Renal cortical epithelial cell (primary cell): ENCODE measurements at regions not wholly inside any gene's neighbourhood (a gene's known extent, or its start where the extent isn't known, plus 50 kb on each side); places are given as distances from the start of the nearest gene placed in this dataset.

Source experiments
- DNase-seq: peaks from one replicate; pipeline ENCODE4 v3.0.0-alpha.2; 2011; ENCODE audit warnings: low read depth

DNA sequence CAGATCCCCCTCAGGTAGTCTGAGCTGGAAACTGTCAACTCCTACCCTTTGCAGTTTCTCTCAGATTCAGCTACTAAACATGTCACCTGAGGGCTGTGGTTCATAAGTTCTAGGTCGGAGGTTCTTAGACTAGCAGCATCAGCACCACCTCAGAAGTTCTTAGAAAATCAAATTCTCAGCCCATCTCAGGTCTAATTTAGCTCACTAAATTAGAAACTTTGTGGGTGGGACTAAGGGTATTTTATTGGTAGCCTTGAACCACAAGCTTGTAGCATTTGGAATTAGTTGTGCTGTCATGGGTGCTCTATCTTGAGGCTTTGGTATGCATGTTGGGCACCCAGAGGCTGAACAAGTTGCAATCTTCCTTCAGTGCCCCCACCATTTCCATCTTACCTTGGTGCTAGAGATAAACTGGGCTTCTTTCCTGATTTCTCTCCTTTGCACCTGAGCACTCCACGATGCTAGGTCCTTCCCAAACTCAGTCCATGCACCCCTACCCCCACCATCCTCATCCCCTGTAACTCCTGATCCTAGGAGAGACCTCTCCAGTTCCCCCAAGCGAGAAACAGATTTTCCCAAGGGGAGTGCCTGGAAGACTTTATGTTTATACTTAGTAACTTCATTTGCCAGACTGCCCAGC is 54.2 kb downstream of the S1PR1 start:
- DNase-seq = no peak

- peak; percentile 84 for DNase-seq
Observed at GRCh38 chr1:101291562-101292380, 55.0 kb downstream of the S1PR1 start.

DNA sequence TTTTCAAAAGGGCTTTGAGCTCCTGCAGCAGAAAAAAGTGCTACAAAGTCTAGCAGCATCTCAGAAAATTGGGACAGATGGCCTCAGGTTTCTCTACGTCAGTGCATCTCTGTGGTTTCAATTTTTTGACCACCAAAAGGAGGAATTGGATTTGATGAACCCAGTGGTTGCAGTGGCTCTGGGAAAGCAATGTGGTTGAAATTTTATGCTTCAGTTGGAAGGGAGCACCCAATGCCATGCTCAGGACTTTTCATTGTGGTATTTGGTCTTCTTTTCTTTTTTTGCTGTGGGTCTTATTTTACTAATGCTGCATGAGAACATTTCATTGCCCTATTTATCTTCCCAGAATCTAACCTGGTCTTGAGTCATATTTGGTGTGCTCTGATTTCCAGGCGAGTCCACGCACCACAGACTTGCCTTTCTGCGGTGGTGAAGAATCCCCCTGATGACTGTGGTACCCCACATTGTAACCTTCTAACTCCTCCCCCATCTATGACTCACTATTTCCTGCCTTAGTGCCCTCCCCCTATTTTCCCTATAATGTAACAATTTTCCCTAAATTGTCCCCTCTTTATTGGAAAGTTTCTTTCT is 56.7 kb downstream of the S1PR1 start:
- DNase-seq = peak; percentile 92

- DNase-seq = peak; percentile 51
Observed at GRCh38 chr1:101295209-101295608, 58.4 kb downstream of the S1PR1 start.

DNA sequence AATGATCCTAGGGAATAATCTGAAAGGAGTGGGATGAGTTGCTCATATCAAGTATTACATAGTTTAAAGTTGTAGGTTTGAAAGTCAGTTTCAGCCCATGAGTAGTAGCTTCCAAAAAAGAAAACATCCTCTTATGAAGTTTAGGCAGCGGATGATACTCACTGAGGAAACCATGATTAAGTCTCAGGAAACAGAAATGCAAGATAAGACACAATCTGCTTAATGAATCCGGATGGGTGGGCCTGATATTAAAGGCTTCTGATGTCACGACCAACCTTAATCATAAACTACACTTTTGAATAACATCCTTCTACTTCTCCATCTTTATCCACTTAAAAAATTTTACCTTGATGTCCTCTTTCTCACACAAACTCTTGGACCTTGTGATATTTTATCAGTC is 61.8 kb downstream of the S1PR1 start:
- no peak for DNase-seq

DNA sequence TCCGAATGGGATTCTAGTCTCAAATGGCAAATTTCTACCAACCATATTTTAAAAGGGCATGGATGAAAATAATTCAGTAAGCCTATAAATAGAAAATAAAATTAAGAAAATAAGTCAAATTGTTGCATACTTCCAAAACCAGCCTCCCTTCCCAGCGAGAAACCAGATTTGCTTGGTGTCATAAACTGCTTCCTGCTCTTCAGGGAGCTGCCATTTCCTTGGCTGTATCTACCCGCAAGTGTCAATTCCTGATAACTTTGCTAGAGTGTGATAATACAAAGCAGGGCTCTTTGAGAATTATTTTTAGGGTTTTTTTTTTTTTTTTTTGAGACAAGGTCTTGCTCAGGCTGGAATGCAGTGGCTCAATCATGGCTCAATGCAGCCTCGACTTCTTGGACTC is 62.3 kb downstream of the S1PR1 start:
- DNase-seq = no peak

- no peak for DNase-seq
Observed at GRCh38 chr1:101299710-101300109, 62.9 kb downstream of the S1PR1 start.

- no peak for DNase-seq
Observed at GRCh38 chr1:101300916-101301315, 64.1 kb downstream of the S1PR1 start.

- no peak for DNase-seq
Observed at GRCh38 chr1:101301446-101302057, 64.7 kb downstream of the S1PR1 start.

DNA sequence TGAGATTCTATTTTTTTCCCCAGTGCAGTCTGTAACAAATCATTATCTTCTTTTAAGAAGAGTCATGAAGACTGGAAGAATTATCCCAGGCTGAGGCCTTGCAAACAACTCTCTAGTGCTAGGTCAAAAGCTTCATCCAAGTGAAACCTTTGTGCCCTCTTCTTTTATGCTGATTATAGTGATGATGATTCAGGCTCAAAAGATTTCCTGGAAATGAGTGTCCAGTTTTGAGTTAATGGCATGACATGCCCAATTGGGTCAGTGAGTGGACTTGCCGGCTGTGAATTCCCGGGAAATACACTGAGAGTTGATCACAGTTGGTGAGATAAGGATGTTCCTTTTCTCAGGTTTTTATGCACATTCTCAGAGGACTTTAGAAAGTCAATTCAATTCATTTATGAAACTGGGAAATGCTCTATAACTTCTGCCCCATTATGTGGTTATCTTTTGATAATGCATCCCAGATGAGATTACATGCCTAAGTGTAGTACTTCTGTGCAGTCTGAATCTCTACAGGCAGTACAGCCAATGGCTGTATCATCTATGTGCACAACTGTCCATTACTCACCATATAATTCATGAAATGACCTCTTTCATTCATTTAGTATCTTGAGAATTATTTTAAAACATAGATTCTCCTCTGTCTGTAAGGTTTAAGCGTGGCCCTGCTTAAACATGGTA is 66.2 kb downstream of the S1PR1 start:
- DNase-seq = peak; percentile 75

DNA sequence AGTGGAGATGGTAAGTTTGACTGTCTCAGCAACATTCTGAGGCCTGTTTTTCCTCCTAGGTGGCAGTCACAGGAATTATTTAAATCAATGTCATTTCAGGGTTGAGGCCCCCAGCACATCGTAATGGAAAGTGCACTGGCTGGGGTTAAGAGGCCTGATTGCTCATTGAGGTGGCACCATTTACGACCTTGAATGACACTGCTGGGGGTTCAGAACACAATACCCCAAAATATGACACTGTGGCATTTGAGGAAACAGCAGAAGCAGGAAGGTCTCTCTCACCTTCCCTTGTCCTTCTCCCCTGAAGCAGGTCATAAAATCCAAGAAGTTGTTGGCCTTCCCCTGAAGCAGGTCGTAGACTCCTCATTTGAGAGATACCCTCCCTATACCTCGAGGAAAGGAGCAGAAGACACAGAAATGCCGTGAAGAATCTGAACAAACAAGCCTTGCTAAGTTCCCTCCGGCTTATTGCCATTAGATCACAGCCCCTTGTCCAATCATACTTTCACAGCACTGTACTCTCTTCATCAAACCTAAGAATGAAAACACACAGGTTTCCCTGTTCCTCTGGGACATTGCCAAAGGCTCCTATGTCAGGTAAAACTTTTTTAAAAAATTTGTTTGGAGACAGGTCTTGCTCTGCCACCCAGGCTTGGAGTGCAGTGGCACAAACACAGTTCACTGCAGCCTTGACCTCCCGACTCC is 71.3 kb downstream of the S1PR1 start:
- DNase-seq = no peak

DNA sequence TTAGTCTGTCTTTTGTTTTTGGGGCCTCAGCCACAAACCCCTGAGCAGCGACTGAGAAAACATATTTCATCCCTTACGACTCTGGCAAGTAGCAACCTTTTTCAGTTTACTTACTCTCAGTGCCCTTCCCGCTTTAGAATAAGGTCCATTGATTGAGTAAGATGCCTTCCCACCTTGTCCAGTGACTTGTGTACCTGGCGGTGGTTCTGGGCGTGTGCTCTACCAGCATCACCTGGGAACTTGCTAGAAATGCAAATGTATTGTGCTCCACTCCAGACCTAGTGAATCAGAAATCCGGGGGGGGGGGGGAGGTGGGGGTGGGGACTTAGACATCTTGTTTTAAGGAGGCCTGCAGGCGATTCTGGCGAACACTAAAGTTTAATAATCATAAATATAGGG is 72.1 kb downstream of the S1PR1 start:
- no peak for DNase-seq

DNA sequence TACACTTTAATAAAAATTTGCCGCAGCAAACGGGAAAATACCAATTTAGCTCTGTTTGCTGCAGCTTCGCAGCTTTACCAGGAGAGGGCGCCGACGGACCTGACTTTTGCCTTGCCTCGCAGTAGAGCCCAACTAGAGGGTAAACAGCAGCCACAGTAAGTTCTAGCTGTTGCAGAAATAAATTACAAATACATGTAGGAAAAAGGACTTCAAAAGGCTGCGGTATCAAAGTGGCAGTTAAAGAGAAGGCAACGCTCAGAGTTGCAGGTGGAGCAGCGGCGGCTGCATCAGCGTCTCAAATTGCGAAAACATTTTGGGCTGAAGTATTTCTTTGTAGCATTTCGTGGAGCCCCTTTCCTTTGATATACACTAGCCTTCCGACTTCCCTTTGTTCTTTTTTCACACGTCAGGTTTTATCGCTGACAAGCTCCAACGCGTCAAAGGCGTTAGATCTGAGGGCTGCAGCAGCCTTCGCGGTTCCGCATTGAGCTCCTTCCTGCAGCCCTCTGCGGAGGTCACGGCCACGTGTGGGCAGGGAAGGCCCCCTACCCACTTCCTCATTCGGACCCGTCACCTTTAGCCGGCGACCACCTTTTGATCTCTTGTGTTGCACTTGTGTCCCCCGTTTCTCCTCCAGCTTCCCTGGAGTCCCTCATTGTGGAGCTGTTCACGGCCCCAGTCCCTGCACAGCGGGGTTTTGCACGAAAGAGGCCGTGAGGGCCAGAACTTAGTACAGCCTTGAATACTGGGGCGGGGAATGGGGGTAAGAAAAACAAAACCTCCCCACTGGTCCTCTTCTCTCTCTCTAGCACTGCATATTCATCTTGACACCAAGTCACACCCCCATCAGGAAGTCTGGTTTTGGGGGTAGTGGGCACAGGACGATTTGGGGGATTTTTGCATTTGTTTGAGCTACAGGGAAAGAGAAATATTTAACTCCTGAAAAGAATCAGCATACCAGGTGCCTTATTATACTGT is 72.8 kb downstream of the S1PR1 start:
- peak; percentile 51 for DNase-seq

- DNase-seq = no peak
Observed at GRCh38 chr1:101310506-101310905, 73.7 kb downstream of the S1PR1 start.

- DNase-seq = no peak
Observed at GRCh38 chr1:101311146-101311920, 74.5 kb downstream of the S1PR1 start.

DNA sequence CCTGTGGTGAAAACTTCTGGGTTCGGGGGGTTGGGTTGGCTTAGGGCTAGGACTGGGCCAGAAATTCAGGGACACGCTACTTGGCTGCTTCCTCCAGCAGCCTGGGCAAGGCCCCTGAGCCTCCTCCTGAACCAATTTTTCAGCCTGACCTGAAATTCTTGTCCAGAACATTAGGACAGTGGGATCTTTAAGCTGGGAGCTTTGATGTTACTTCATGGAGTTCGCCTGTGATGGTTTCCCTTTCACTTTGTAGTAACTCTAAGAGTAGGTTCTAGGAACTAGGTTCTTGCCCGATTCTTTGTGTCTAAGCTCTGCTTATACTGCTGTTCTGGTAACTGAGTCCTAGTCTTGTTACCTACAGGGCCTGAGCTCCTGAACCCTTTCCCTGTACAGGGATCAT is 75.3 kb downstream of the S1PR1 start:
- DNase-seq = no peak

DNA sequence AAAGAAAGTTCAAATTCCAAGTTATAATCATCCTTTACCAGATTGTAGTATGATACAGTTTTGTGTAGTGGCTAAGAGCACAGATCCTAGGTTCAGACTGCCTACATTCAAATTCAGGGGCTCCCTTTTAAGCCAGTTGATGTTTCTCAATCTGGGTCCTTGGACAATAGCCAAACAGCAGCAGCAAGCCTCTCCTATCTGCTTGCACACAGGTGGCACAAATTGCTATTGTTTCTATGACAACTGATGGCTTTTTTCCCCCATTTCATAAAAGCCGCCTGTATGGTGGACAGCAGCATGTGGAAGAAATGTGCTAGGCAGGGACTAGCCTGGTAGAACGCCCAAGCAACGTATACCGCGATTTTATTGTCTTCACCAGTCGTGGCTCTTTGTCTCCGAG is 76.5 kb downstream of the S1PR1 start:
- DNase-seq = no peak

DNA sequence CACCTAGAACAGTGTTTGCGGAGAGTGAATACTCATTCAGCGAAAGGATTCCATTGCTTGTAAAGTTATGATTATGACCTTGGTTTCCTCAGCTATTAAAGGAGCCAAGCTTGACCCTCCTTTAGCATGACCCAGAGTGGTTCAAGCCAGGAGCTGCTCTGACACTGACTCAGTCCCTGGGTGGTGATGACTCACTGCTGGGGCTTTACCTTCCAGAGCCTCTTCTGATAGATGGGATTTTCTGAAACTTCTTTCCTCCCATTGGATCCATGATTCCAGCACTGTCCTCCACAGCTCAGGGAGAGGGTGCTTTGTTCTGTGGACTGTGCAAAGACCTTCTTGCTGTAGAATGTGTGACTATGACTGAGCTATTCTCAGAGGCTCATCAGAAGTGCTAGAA is 77.4 kb downstream of the S1PR1 start:
- peak; percentile 86 for DNase-seq

- no peak for DNase-seq
Observed at GRCh38 chr1:101316256-101316655, 79.4 kb downstream of the S1PR1 start.
